CD4-positive, alpha-beta T cell treated with Interleukin-6 at 100 ng/mL for 8 hours (primary cell): ENCODE measurements at regions not wholly inside any gene's neighbourhood (a gene's known extent, or its start where the extent isn't known, plus 50 kb on each side); places are given as distances from the start of the nearest gene placed in this dataset.
"Not testable (repeated sequence)": the region's sequence is repeated elsewhere in the genome, so short reads cannot be mapped to it uniquely, and the experiment has no call there.

Experiments used
- DNase-seq: peaks from one replicate; pipeline ENCODE4 v3.0.0-alpha.2; 2020; ENCODE audit warnings: mixed read lengths, low spot score

DNA sequence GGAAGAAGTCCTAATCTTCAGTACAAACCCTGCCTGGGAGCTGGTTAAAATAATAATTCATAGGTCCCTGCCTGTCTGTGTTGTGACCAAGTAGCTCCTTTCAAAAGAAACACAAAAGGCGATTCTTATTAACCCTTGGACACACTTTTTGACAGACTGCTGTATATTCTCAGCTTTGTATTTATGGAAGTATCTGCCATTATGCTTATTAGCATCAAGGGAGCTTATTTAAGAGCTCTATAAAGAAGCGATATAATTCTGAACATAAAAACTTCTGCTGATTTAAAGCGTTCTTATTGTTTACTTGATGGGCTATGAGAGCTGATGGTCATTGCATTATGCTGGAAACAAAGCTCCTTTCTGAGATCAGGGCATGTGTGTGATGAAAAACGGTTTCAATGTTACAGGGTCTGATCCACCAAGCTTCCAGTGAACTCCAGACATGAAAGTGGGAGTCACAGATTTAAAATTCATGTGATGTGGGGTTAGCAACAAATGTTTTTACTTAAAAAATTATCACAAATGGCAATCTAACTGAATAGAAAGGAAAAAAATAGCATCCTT is 181.8 kb upstream of the PDE10A start:
- DNase-seq = no peak

DNA sequence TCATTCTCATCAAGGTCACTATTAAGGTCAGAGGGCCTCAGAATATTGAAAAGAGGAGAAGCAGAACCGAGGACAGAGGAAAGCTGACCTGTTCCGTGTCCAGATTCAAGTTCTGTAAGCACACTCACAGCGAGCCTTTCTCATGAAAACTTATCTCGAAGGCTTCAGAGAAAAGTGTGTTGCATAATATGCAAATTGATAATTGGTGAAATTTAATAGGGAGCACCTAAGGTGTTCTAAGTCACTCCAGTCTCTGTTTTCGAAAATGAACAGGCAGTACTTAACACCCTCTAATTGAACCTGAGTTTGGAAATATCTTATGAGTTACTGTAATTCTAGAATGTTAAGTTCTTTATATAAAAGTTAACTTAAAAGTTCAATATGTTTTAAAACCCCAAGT is 181.2 kb upstream of the PDE10A start:
- DNase-seq = no peak

GRCh38 chr6:165843568-165844113 is 180.6 kb upstream of the PDE10A start:
- DNase-seq = no peak

DNA sequence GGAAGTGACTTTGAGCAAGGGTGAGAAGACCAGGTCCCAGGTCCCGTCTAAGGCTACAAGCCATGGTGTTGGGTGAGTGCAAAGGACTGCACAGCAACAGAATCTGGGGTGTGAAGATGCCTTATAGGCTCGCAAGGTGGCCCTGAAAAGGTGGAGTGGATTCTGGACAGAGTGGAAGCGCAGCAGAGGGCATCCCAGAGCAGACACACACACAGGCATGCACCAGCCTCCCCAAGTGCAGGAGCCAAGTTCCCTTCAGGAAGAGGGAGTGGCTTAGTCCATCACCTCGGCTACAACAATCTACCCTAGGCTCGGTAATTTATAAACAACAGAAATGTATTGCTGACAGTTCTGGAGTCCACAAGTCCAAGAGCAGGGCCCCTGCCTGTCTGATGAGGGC is 180.1 kb upstream of the PDE10A start:
- DNase-seq = no peak

GRCh38 chr6:165842281-165842936 is 179.4 kb upstream of the PDE10A start:
- no peak for DNase-seq

DNA sequence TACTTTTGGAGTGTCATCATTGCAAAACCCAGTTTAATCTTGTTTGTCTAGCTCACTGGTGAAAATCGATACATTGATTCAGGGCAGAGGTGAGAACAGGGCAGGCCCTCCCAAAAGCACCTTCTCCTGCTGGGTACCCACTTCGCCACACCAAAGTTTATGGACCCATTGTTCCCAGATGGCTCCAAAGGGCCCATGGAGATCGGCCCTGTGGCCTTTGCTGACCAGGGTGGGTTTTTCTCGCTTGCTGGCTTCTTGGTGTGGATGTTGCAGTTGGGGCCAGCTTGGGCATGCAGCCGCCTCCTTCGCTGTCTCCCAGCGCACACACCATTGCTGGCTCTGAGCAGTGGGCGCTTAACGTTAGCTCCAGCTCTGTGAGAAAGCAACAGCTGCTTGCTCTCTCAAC is 178.1 kb upstream of the PDE10A start:
- DNase-seq = no peak

GRCh38 chr6:165837948-165838745 is 175.1 kb upstream of the PDE10A start:
- DNase-seq = no peak

DNA sequence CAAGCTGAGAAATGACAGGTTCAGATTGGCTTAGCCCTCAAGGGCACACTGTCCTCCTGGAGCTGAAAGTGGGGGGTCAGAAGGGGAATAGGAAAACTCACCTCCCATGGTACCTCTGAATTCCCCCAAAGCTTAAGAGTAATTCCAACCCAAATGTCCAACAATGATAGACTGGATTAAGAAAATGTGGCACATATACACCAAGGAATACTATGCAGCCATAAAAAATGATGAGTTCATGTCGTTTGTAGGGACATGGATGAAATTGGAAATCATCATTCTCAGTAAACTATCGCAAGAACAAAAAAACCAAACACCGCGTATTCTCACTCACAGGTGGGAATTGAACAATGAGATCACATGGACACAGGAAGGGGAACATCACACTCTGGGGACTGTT is 173.6 kb upstream of the PDE10A start:
- DNase-seq = not testable (repeated sequence)

DNA sequence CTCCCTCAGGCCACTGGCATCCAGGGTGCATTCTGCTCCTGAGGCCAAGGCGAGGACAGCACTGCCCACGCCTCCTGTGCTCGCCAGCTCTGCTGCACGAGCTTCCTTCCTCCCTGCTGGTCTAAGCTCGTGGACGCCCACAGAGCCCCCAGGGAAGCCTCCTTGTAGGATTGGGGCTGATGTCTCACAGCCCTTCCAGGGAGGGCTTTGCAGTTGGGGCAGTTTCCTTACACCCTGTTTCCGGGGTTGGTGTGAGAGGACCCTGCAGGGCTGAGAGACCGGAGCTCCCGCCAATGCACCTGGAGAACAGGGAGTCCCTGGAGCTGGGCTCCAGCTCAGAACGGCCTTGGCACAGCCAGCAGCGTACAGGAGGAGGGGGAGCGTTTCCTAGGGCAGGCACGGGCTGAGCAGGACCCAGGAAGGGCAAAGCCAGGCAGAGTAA is 172.4 kb upstream of the PDE10A start:
- DNase-seq = no peak

- no peak for DNase-seq
Measured at GRCh38 chr6:165834613-165835259, 171.7 kb upstream of the PDE10A start.

DNA sequence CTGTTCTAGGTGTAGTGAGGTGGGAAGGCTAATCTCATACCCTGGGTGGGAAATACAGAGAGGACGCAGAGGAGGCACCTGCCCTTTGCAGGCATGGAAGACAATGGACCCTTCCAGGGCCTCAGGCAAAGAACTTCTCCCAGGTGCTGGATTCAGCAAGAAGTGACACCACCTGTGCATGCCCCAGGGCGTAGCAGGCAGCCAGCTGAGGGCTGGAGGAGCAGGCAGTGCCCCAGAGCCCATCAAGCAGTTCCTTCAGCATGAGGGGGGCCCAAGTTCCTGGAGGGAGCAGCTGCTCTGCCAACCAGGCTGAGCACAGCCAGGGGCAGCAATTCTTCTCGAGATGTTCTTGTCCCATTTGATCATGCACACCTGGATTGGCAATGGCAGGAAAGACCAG is 170.3 kb upstream of the PDE10A start:
- DNase-seq = no peak

GRCh38 chr6:165831812-165832510 is 168.9 kb upstream of the PDE10A start:
- no peak for DNase-seq

DNA sequence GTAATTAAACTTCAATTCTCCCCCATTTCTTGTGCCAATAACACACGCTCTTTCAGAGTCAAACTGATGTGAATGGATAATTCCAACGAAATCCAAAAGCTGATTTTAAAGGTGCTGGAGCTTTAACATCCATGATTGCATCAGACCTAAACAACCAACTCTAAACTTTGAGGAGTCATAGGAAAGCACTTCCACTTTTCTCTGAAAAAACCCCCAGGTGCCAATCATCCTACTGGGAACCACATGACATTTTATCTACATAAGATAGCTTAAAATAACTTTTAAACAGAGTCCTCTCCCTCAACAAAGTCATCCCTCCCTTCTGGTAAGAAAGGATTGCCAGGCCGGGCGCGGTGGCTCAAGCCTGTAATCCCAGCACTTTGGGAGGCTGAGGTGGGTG is 167.7 kb upstream of the PDE10A start:
- DNase-seq = no peak

GRCh38 chr6:165829376-165829775 is 166.3 kb upstream of the PDE10A start:
- DNase-seq = no peak

GRCh38 chr6:165827190-165827518 is 164.1 kb upstream of the PDE10A start:
- DNase-seq = no peak

GRCh38 chr6:165826487-165827189 is 163.6 kb upstream of the PDE10A start:
- DNase-seq = no peak

- no peak for DNase-seq
Measured at GRCh38 chr6:165825256-165825815, 162.3 kb upstream of the PDE10A start.

DNA sequence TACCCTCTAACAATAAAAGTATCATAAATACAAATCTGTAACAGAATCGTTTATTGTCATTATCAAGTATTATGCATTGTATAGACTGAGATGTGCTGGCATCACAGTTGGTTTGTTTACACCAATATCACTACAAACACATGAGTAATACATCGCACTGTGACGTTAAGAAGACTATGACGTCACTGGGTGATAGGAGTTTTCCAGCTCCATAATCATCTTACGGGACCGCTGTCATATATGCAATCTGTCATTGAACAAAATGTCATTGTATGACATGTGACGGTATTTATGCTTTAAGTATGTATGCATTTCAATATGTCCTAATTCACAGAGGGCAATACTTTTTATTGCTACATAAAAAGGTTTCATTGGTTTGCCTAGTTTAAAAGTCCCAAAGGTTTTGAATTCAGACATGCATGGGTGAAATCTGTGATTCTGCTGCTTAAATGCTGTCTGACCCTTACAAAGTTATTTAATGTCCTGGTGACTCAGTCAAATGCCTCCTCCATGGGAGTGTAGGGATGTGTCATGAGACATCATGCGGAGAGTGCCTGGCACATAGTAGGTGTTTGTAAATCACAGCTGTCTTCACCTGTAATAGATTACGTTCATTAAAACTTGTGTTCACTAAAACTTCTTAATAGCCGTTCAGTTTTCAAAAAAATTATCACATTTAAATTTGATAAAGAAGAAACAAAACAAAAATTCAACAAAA is 160.7 kb upstream of the PDE10A start:
- no peak for DNase-seq

- DNase-seq = no peak
Measured at GRCh38 chr6:165822501-165822900, 159.5 kb upstream of the PDE10A start.

GRCh38 chr6:165821754-165822153 is 158.7 kb upstream of the PDE10A start:
- DNase-seq = no peak
